ENCODE measurements at regions not wholly inside any gene's neighbourhood (a gene's known extent, or its start where the extent isn't known, plus 50 kb on each side); places are given as distances from the start of the nearest gene placed in this dataset.

DNA sequence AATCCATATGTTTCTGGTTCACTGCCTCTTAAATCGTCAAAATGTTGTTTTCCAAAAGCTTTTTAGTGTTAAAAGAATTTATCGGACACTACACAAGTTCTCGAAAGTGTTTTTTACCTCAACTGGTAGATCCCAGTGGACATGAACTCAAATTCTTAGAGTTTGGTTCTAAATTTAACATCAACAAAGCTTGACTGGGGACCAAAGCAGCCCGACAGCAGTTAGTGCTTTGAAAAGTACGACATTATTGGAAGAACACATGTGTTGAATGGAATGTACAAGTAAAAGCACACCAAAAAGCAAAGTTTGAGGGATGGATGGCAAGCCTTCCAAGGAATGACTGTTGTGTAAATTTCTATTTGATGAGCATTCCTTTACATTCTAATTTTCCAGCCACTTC, 803.9 kb upstream of the POU3F3 start (continued):
- TF ChIP-seq, protein P1, sequence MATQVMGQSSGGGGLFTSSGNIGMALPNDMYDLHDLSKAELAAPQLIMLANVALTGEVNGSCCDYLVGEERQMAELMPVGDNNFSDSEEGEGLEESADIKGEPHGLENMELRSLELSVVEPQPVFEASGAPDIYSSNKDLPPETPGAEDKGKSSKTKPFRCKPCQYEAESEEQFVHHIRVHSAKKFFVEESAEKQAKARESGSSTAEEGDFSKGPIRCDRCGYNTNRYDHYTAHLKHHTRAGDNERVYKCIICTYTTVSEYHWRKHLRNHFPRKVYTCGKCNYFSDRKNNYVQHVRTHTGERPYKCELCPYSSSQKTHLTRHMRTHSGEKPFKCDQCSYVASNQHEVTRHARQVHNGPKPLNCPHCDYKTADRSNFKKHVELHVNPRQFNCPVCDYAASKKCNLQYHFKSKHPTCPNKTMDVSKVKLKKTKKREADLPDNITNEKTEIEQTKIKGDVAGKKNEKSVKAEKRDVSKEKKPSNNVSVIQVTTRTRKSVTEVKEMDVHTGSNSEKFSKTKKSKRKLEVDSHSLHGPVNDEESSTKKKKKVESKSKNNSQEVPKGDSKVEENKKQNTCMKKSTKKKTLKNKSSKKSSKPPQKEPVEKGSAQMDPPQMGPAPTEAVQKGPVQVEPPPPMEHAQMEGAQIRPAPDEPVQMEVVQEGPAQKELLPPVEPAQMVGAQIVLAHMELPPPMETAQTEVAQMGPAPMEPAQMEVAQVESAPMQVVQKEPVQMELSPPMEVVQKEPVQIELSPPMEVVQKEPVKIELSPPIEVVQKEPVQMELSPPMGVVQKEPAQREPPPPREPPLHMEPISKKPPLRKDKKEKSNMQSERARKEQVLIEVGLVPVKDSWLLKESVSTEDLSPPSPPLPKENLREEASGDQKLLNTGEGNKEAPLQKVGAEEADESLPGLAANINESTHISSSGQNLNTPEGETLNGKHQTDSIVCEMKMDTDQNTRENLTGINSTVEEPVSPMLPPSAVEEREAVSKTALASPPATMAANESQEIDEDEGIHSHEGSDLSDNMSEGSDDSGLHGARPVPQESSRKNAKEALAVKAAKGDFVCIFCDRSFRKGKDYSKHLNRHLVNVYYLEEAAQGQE (IDR thresholded peaks at IDR 0.05; ENCODE audit: unreplicated experiment), result no peak
- TF ChIP-seq POLR2AphosphoS5 (IDR thresholded peaks at IDR 0.05; ENCODE audit: low read depth), result no peak
- TF ChIP-seq JUNB (IDR thresholded peaks at IDR 0.05; ENCODE audit: unreplicated experiment), result no peak
- no peak for TF ChIP-seq CREB1 (CRISPR knock-in tag; IDR thresholded peaks at IDR 0.05; ENCODE audit: low read depth)
- TF ChIP-seq, protein P2, sequence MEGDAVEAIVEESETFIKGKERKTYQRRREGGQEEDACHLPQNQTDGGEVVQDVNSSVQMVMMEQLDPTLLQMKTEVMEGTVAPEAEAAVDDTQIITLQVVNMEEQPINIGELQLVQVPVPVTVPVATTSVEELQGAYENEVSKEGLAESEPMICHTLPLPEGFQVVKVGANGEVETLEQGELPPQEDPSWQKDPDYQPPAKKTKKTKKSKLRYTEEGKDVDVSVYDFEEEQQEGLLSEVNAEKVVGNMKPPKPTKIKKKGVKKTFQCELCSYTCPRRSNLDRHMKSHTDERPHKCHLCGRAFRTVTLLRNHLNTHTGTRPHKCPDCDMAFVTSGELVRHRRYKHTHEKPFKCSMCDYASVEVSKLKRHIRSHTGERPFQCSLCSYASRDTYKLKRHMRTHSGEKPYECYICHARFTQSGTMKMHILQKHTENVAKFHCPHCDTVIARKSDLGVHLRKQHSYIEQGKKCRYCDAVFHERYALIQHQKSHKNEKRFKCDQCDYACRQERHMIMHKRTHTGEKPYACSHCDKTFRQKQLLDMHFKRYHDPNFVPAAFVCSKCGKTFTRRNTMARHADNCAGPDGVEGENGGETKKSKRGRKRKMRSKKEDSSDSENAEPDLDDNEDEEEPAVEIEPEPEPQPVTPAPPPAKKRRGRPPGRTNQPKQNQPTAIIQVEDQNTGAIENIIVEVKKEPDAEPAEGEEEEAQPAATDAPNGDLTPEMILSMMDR (conservative IDR thresholded peaks at IDR 0.05; ENCODE audit: low read depth in 2 of 2), result no peak
- no peak for TF ChIP-seq ZNF114 (CRISPR knock-in tag; IDR thresholded peaks at IDR 0.05)
- no peak for TF ChIP-seq STAT1 (IDR thresholded peaks at IDR 0.05; ENCODE audit: unreplicated experiment)

DNA sequence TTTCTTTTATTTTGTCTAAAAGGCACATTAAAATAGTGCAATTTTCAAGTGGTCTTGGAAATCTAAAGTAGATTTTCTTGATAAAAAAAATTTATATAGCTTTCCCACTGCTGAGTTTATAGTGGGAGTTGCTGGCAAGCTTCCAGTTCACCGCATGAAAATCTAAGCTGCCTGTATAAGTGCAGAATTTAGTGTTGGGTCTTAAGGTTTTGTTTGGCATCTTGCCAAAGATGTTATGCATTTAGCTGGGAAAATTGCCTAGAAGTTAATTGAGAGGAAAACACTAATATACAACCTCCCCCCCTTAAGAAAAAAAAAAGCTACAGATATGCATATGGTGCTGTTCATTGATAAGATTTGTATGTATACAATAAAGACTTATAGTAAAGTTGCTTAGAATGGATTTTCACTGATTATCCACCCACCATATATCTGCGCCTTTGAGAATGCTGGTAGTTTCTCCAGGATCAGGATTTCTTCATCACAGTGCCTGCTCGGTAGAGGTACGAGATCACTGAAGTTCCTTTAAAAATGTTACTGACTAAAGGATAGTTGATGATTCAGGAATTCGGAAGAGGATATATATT, 803.2 kb upstream of the POU3F3 start:
- Histone ChIP-seq H3F3A (replicated peaks; ENCODE audit: low read depth) (no peaks in the 10 kb centered on the region), H3K9me2 (ENCODE audit: insufficient read depth) (no peaks in the 10 kb centered on the region), H3K36me3 (ENCODE audit: insufficient read depth) (no peaks in the 10 kb centered on the region), H3K79me2 (replicated peaks; ENCODE audit: insufficient read depth) (no peaks in the 10 kb centered on the region), H3K27ac (ENCODE audit: low read depth) (no peak overlapping the region), H3K27me3 (ENCODE audit: insufficient read depth) (no peaks in the 10 kb centered on the region), H3K4me2 (no peak overlapping the region), H2AFZ (no peak overlapping the region), H3K4me1 (ENCODE audit: insufficient read depth) (peaks cover 7% of the 10 kb centered on the region), H3K4me3 (no peak overlapping the region), H4K20me1 (replicated peaks; ENCODE audit: insufficient read depth) (no peaks in the 10 kb centered on the region)
- peaks cover 2% of the 10 kb centered on the region for H3K27me3 Mint-ChIP-seq (ENCODE audit: insufficient read depth, low read depth, poor library complexity)
- no peaks in the 10 kb centered on the region for H3K9me3 Mint-ChIP-seq
- ATAC-seq (no peak), DNase-seq (ENCODE audit: low spot score) (no peak)
- peaks cover 20% of the 10 kb centered on the region; the same call in 2 of the 3 replicates for H3K4me1 Mint-ChIP-seq
- H3K27ac Mint-ChIP-seq, result no peak overlapping the region
- H3K36me3 Mint-ChIP-seq (ENCODE audit: low read depth), result no peaks in the 10 kb centered on the region
- no peak overlapping the region for H3K4me3 Mint-ChIP-seq
- TF ChIP-seq, protein P3, sequence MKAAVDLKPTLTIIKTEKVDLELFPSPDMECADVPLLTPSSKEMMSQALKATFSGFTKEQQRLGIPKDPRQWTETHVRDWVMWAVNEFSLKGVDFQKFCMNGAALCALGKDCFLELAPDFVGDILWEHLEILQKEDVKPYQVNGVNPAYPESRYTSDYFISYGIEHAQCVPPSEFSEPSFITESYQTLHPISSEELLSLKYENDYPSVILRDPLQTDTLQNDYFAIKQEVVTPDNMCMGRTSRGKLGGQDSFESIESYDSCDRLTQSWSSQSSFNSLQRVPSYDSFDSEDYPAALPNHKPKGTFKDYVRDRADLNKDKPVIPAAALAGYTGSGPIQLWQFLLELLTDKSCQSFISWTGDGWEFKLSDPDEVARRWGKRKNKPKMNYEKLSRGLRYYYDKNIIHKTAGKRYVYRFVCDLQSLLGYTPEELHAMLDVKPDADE (IDR thresholded peaks at IDR 0.05), result no peak
- TF ChIP-seq STAT1 (IDR thresholded peaks at IDR 0.05; ENCODE audit: unreplicated experiment) (no peak), CREB1 (CRISPR knock-in tag; IDR thresholded peaks at IDR 0.05; ENCODE audit: low read depth) (no peak), JUNB (IDR thresholded peaks at IDR 0.05; ENCODE audit: unreplicated experiment) (no peak), POLR2AphosphoS5 (IDR thresholded peaks at IDR 0.05; ENCODE audit: low read depth) (no peak), EZH2phosphoT487 (IDR thresholded peaks at IDR 0.05; ENCODE audit: unreplicated experiment) (no peak)
- TF ChIP-seq, protein P2 (conservative IDR thresholded peaks at IDR 0.05; ENCODE audit: low read depth in 2 of 2), result no peak
